Kidney epithelial cell (primary cell): ENCODE measurements at regions not wholly inside any gene's neighbourhood (a gene's known extent, or its start where the extent isn't known, plus 50 kb on each side); places are given as distances from the start of the nearest gene placed in this dataset.

Experiments used
- DNase-seq: peaks from one replicate; pipeline ENCODE4 v3.0.0-alpha.2; 2010; ENCODE audit warnings: low read depth
- H3K27me3 ChIP-seq: 2 replicates; pipeline ENCODE4 v1.6.0; 2011; ENCODE audit warnings: low read length; ENCODE audit not compliant: control insufficient read depth, insufficient read depth
- H3K36me3 ChIP-seq: 2 replicates; pipeline ENCODE4 v1.5.1; 2011; ENCODE audit warnings: low read length; ENCODE audit not compliant: control insufficient read depth, insufficient read depth
- H3K4me3 ChIP-seq: 2 replicates; pipeline ENCODE4 v1.5.1; 2011; ENCODE audit warnings: low read depth, mild to moderate bottlenecking, control low read depth, low read length
- CTCF ChIP-seq: IDR thresholded peaks from 2 replicates; pipeline ENCODE4 v1.5.1; 2011; ENCODE audit warnings: mild to moderate bottlenecking, moderate library complexity, low read length, control low read depth, inconsistent platforms; ENCODE audit not compliant: insufficient read depth, poor library complexity, severe bottlenecking

GRCh38 chr9:32728181-32728580 is 55.2 kb upstream of the TMEM215 start:
- H3K36me3 ChIP-seq, result no peaks in the 10 kb centered on the region
- no peak for TF ChIP-seq CTCF
- no peak overlapping the region for H3K4me3 ChIP-seq
- no peak for DNase-seq
- H3K27me3 ChIP-seq, result no peaks in the 10 kb centered on the region
